ENCODE measurements at regions not wholly inside any gene's neighbourhood (a gene's known extent, or its start where the extent isn't known, plus 50 kb on each side); places are given as distances from the start of the nearest gene placed in this dataset.

DNA sequence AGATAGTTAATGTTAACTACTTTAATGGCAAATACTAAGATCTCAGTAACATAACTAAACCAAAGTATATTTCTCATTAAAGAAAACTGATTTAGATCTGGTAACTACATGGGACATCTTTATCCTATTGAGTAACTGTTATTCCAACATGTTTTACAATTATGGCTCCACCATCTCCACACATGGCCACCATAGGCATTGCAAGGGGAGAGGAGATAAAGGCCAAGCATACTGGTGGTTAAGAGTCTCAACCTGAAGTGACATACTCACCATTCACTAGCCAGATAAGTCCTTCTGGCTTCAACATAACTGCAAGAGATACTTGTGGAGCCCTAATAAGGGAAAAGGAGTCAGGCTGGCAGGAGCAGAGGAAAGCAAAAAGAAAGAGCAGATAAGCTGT, 1586.4 kb upstream of the SPRY2 start:
- no peak overlapping the region for H3K4me3 ChIP-seq
- no peaks in the 10 kb centered on the region for H3K27me3 ChIP-seq
- intact Hi-C loops (cut with DNase I) = no loop called here
- DNase-seq = no peak
- H3K4me1 ChIP-seq = no peaks in the 10 kb centered on the region
- no peaks in the 10 kb centered on the region for H3K36me3 ChIP-seq
- H3K9me3 ChIP-seq = no peaks in the 10 kb centered on the region
- H3K9ac ChIP-seq (ENCODE audit: low read depth in 2 of 2, low read length in 2 of 2) = no peak overlapping the region
- TF ChIP-seq, protein P1, sequence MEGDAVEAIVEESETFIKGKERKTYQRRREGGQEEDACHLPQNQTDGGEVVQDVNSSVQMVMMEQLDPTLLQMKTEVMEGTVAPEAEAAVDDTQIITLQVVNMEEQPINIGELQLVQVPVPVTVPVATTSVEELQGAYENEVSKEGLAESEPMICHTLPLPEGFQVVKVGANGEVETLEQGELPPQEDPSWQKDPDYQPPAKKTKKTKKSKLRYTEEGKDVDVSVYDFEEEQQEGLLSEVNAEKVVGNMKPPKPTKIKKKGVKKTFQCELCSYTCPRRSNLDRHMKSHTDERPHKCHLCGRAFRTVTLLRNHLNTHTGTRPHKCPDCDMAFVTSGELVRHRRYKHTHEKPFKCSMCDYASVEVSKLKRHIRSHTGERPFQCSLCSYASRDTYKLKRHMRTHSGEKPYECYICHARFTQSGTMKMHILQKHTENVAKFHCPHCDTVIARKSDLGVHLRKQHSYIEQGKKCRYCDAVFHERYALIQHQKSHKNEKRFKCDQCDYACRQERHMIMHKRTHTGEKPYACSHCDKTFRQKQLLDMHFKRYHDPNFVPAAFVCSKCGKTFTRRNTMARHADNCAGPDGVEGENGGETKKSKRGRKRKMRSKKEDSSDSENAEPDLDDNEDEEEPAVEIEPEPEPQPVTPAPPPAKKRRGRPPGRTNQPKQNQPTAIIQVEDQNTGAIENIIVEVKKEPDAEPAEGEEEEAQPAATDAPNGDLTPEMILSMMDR (IDR thresholded peaks at IDR 0.05) = no peak
- no peak overlapping the region for H3K27ac ChIP-seq

DNA sequence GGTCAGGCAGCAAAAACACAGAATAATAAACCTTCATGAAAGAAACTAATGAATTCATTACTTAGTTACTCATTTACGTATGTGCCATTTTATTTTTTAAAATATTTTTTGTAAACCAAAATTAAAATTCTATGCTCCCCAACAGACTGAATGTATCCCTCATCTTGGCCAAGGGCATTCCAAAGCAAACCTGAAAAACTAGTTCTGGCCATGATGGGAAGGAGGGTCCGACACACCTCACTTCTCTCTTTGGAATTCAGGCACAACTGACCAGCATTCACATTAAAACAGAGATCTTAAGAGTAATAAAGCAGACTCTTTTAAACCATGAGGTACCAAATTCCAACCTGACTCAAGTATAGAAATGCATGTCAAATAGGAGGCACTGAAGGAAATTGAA, 1576.9 kb upstream of the SPRY2 start:
- TF ChIP-seq, protein P1 (IDR thresholded peaks at IDR 0.05) = no peak
- intact Hi-C loops (cut with DNase I) = no loop called here
- Histone ChIP-seq H3K27me3 (no peaks in the 10 kb centered on the region), H3K4me3 (no peak overlapping the region), H3K4me1 (no peaks in the 10 kb centered on the region), H3K9me3 (no peaks in the 10 kb centered on the region), H3K27ac (no peak overlapping the region), H3K9ac (ENCODE audit: low read depth in 2 of 2, low read length in 2 of 2) (no peak overlapping the region), H3K36me3 (no peaks in the 10 kb centered on the region)
- DNase-seq = no peak

DNA sequence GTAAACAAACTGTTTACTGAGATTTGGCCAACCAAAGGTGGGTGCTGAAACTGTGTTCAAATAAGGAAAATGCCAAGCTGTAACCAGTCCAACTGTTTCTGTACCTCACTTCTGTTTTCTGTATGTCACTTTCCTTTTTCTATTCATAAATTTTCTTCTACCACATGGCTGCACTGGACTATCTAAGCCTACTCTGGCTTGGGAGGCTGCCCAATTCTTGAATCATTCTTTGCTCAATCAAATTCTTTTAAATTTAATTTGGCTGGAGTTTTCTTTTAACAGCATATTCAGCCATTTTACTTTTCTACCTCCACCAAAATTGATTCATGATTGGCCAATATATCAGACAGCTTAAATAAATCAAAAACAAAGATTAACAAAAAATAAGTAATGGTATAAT, 1575.5 kb upstream of the SPRY2 start:
- Histone ChIP-seq H3K9me3 (no peaks in the 10 kb centered on the region), H3K4me3 (no peak overlapping the region), H3K9ac (ENCODE audit: low read depth in 2 of 2, low read length in 2 of 2) (no peak overlapping the region), H3K4me1 (no peaks in the 10 kb centered on the region), H3K36me3 (no peaks in the 10 kb centered on the region), H3K27me3 (no peaks in the 10 kb centered on the region), H3K27ac (no peak overlapping the region)
- TF ChIP-seq, protein P1 (IDR thresholded peaks at IDR 0.05) = no peak
- intact Hi-C loops (cut with DNase I) = no loop called here
- no peak for DNase-seq

DNA sequence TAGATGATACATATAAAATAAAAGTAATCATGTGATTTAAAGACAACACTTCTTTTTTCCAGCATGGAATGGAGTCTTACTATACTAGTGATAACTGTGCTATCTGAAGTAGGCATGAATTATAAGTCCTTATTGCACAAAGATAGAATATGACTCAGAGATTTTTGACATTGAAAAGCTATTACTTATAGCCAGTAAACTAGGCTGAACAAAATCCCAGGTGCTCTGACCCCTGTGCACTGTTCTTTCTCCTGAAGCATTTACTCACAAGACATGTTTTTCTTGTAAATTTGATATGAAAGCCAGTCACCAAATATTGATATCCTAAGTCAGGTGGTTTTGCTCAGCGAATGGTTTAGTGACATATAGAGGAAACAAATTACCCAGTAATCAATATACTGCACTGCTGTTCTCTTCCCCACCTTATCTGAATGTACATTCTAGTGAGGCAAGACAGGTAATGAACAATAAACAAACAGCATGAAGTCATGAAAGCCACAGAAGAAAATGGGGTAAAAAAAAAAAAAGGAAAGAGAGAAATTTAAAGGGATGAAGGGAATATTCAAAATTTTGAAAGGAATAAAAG, 1567.0 kb upstream of the SPRY2 start:
- Histone ChIP-seq H3K4me1 (no peaks in the 10 kb centered on the region), H3K9me3 (no peaks in the 10 kb centered on the region), H3K27ac (no peak overlapping the region), H3K36me3 (no peaks in the 10 kb centered on the region), H3K4me3 (no peak overlapping the region), H3K9ac (ENCODE audit: low read depth in 2 of 2, low read length in 2 of 2) (no peak overlapping the region), H3K27me3 (no peaks in the 10 kb centered on the region)
- DNase-seq = no peak
- TF ChIP-seq, protein P1 (IDR thresholded peaks at IDR 0.05) = no peak
- intact Hi-C loops (cut with DNase I) = no loop called here

DNA sequence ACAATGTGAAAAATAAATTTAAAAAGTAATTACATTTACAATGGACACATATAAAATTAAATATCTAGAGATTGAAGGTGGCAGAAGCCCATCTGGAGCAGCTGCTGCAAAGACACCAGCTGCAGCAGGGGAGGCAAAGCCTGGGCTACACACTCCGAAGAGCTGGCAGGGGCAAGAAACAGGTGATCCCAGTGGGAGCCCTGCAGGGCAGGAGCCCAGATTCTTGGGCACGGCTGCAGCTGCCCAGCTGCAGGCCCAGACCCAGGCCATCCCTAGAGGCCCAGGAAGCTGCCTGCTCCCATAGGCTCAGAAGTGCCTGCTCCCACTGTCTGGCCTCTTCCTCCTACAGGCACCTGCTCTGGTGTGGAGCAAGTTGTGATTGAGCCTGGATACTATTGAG, 1547.9 kb upstream of the SPRY2 start:
- H3K27ac ChIP-seq = no peak overlapping the region
- intact Hi-C loops (cut with DNase I) = no loop called here
- no peaks in the 10 kb centered on the region for H3K27me3 ChIP-seq
- no peaks in the 10 kb centered on the region for H3K4me1 ChIP-seq
- DNase-seq = no peak
- no peaks in the 10 kb centered on the region for H3K36me3 ChIP-seq
- TF ChIP-seq, protein P1 (IDR thresholded peaks at IDR 0.05) = no peak
- H3K9ac ChIP-seq (ENCODE audit: low read depth in 2 of 2, low read length in 2 of 2) = no peak overlapping the region
- no peak overlapping the region for H3K4me3 ChIP-seq
- H3K9me3 ChIP-seq = no peaks in the 10 kb centered on the region

All from colonic mucosa (tissue), 4 donors.